ENCODE measurements at regions not wholly inside any gene's neighbourhood (a gene's known extent, or its start where the extent isn't known, plus 50 kb on each side); places are given as distances from the start of the nearest gene placed in this dataset.

DNA sequence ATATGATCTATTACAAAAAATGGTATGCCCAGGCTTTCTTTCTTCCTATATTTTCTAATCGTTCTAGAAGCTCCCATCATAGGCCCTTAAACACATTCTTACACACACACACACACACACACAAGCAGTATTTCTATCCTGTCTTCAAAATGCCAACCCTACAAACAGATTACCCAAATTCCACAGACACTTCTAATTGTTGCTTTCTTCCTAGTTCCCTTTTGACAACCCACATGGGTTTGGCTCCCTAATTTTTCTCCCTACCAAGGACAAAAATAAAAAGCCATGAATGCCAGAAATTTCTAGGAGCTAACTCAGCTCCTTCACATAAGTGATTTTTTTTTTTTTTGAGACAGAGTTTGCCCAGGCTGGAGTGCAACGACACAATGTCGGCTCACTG, 60.3 kb upstream of the NTF3 start:
- no peak for TF ChIP-seq POLR2A (IDR thresholded peaks at IDR 0.05)
- TF ChIP-seq, protein P1, sequence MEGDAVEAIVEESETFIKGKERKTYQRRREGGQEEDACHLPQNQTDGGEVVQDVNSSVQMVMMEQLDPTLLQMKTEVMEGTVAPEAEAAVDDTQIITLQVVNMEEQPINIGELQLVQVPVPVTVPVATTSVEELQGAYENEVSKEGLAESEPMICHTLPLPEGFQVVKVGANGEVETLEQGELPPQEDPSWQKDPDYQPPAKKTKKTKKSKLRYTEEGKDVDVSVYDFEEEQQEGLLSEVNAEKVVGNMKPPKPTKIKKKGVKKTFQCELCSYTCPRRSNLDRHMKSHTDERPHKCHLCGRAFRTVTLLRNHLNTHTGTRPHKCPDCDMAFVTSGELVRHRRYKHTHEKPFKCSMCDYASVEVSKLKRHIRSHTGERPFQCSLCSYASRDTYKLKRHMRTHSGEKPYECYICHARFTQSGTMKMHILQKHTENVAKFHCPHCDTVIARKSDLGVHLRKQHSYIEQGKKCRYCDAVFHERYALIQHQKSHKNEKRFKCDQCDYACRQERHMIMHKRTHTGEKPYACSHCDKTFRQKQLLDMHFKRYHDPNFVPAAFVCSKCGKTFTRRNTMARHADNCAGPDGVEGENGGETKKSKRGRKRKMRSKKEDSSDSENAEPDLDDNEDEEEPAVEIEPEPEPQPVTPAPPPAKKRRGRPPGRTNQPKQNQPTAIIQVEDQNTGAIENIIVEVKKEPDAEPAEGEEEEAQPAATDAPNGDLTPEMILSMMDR (IDR thresholded peaks at IDR 0.05): no peak

All from gastroesophageal sphincter (tissue), 3 donors.